Lung (tissue), 11 donors: ENCODE measurements at regions not wholly inside any gene's neighbourhood (a gene's known extent, or its start where the extent isn't known, plus 50 kb on each side); places are given as distances from the start of the nearest gene placed in this dataset.
A peak's percentile ranks its signal among the peaks of the same experiment; 100 is the strongest.

Experiments
- ATAC-seq: fragments of 200-7000 bp; cut with Tn5 transposase; one replicate; pipeline ENCODE4 v1.9.1; 2020; ENCODE audit warnings: moderate number of reproducible peaks; ENCODE audit not compliant: insufficient read depth, low FRiP score
- DNase-seq, 3 donors: peaks; one replicate each; pipeline ENCODE4 v3.0.0-alpha.2; 2013 to 2017
- H3K27ac ChIP-seq, 2 donors: one replicate each; pipeline ENCODE4 v1.5.1; 2013; ENCODE audit warnings: mild to moderate bottlenecking in 2 of 2, moderate library complexity in 2 of 2, control low read depth in 1 of 2, inconsistent platforms in 1 of 2, low read depth in 1 of 2, low read length in 1 of 2
- H3K27me3 ChIP-seq, 3 donors: one replicate each; pipeline ENCODE4 v1.5.1; 2013; ENCODE audit warnings: low read length in 2 of 3; ENCODE audit not compliant: control insufficient read depth in 3 of 3, insufficient read depth in 3 of 3
- H3K36me3 ChIP-seq, 4 donors: one replicate each; pipeline ENCODE4 v1.5.1; 2013; ENCODE audit warnings: low read length in 4 of 4, mild to moderate bottlenecking in 1 of 4, moderate library complexity in 1 of 4; ENCODE audit not compliant: control insufficient read depth in 4 of 4, insufficient read depth in 4 of 4
- H3K4me1 ChIP-seq, 5 donors: one replicate each; pipeline ENCODE4 v1.5.1; 2013; ENCODE audit warnings: low read length in 5 of 5, mild to moderate bottlenecking in 2 of 5, moderate library complexity in 1 of 5; ENCODE audit not compliant: control insufficient read depth in 5 of 5, insufficient read depth in 5 of 5
- H3K4me3 ChIP-seq: one replicate; pipeline ENCODE4 v1.5.1; 2013; ENCODE audit warnings: mild to moderate bottlenecking, control low read depth, moderate library complexity
- H3K9ac ChIP-seq, 2 donors: one replicate each; pipeline ENCODE4 v1.5.1; 2013; ENCODE audit warnings: low read length in 2 of 2, control low read depth in 1 of 2; ENCODE audit not compliant: insufficient read depth in 1 of 2
- H3K9me3 ChIP-seq, 4 donors: one replicate each; pipeline ENCODE4 v1.5.1; 2013; ENCODE audit warnings: low read length in 3 of 4, mild to moderate bottlenecking in 1 of 4, moderate library complexity in 1 of 4; ENCODE audit not compliant: control insufficient read depth in 4 of 4, insufficient read depth in 3 of 4
- WGBS, 2 donors: extraction: QIAGEN DNeasy Blood & Tissue Kit; methylation state at CpG; one replicate each; pipeline ENCODE4 v1.1.7; 2013; 5-methylcytosine and 5-hydroxymethylcytosine counted together
- TF ChIP-seq, protein P1 (sequence below): IDR thresholded peaks from 2 replicates; pipeline ENCODE4 v1.5.1; 2012; ENCODE audit warnings: mild to moderate bottlenecking; ENCODE audit errors: control extremely low read depth, extremely low read depth
- donor health status: control.
- donor health status: control.
- donor health status: Bipolar disorder and iron deficiency.
- donor health status: healthy.
- donor health status: DM: yes; HTN: yes; CAD: no.

- WGBS, 2 donors = 49 to 57% methylated on average over 5 of the region's 5 CpGs
- peak; percentile 16 to 27 (median 17) for DNase-seq
- Histone ChIP-seq H3K27me3 (no peaks in the 10 kb centered on the region), H3K27ac (no peak overlapping the region), H3K9me3 (peaks cover 0 to 3% (median 0%) of the 10 kb centered on the region in 4 donors), H3K4me3 (no peak overlapping the region), H3K4me1 (peaks cover 0 to 12% (median 0%) of the 10 kb centered on the region in 5 donors), H3K9ac (no peak overlapping the region), H3K36me3 (no peaks in the 10 kb centered on the region)
- TF ChIP-seq, protein P1, sequence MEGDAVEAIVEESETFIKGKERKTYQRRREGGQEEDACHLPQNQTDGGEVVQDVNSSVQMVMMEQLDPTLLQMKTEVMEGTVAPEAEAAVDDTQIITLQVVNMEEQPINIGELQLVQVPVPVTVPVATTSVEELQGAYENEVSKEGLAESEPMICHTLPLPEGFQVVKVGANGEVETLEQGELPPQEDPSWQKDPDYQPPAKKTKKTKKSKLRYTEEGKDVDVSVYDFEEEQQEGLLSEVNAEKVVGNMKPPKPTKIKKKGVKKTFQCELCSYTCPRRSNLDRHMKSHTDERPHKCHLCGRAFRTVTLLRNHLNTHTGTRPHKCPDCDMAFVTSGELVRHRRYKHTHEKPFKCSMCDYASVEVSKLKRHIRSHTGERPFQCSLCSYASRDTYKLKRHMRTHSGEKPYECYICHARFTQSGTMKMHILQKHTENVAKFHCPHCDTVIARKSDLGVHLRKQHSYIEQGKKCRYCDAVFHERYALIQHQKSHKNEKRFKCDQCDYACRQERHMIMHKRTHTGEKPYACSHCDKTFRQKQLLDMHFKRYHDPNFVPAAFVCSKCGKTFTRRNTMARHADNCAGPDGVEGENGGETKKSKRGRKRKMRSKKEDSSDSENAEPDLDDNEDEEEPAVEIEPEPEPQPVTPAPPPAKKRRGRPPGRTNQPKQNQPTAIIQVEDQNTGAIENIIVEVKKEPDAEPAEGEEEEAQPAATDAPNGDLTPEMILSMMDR = no peak
- ATAC-seq = no peak
Measured at GRCh38 chr11:113603277-113604059, 102.6 kb downstream of the TMPRSS5 start.

- ATAC-seq = no peak
- WGBS, 2 donors = 78 to 86% methylated on average over 2 of the region's 2 CpGs
- TF ChIP-seq, protein P1 = no peak
Measured at GRCh38 chr11:113602483-113602882, 103.6 kb downstream of the TMPRSS5 start.

DNA sequence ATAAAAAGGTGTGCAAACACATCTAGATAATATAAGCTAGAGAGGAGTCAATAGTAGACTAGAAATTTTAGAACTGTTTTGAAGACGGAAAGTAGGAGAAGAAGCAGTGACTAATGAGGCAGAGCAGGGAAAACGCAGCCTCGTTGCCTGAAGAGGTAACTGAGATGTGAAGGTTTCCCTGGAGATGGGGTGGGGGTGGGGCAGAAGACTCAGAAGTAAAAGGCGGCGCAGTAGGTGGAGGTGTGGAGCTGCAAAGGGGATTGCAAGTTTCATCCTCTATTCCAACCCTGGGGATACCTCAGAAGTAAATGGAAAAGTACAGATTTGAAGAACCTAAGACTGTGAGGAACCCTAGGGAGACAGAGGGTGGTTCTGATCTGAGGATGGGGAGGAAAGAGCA lies 109.5 kb downstream of the TMPRSS5 start:
- H3K27ac ChIP-seq = no peak overlapping the region
- TF ChIP-seq, protein P1 = no peak
- ATAC-seq = no peak
- H3K27me3 ChIP-seq = peaks cover 0 to 3% (median 0%) of the 10 kb centered on the region in 3 donors
- H3K9me3 ChIP-seq = peaks cover 0 to 9% (median 0%) of the 10 kb centered on the region in 4 donors
- no peak for DNase-seq
- no peak overlapping the region for H3K9ac ChIP-seq
- no peaks in the 10 kb centered on the region for H3K36me3 ChIP-seq
- 67 to 75% methylated on average over 5 of the region's 5 CpGs for WGBS, 2 donors
- no peaks in the 10 kb centered on the region for H3K4me1 ChIP-seq
- no peak overlapping the region for H3K4me3 ChIP-seq

More at GRCh38 chr11:113602483-113602882, 103.6 kb downstream of the TMPRSS5 start:
- no peak overlapping the region for H3K4me3 ChIP-seq
- H3K27me3 ChIP-seq = no peaks in the 10 kb centered on the region
- peaks cover 0 to 3% (median 0%) of the 10 kb centered on the region in 4 donors for H3K9me3 ChIP-seq
- no peak overlapping the region for H3K9ac ChIP-seq
- H3K36me3 ChIP-seq = no peaks in the 10 kb centered on the region
- H3K27ac ChIP-seq = no peak overlapping the region
- no peak for DNase-seq
- peaks cover 0 to 12% (median 0%) of the 10 kb centered on the region in 5 donors for H3K4me1 ChIP-seq
